ENCODE measurements at regions not wholly inside any gene's neighbourhood (a gene's known extent, or its start where the extent isn't known, plus 50 kb on each side); places are given as distances from the start of the nearest gene placed in this dataset.

DNA sequence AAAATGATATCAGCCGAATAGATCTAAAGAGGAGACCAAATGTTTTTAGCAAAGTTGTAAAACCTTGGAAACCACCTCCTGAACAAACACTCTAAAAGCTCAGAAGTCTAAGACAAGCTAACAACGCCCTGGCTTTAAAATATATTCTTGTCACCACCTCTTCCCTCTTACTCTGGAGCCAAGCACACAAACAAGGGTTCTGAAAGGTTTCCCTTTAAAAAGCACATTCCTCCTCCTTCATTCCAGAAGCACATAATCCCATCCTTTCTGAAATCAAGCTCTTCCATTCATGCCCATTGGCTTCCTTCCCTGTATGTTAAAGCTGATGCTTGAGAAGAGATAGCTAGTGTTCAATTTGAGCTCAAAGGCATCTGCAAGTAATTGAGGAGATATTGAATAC is 382.0 kb downstream of the LNPK start:
- Histone ChIP-seq H2BK120ac (replicated peaks; ENCODE audit: low read depth, low read length) (no peak overlapping the region), H3K36me3 (ENCODE audit: control insufficient read depth in 2 of 4, insufficient read depth in 4 of 4, low read length in 3 of 4) (no peaks in the 10 kb centered on the region), H2BK15ac (ENCODE audit: low read length) (no peak overlapping the region), H3K79me1 (ENCODE audit: low read depth, low read length) (no peaks in the 10 kb centered on the region), H2BK5ac (ENCODE audit: low read depth, low read length) (no peak overlapping the region), H2BK20ac (ENCODE audit: low read length) (no peak overlapping the region), H3K18ac (ENCODE audit: extremely low read depth, low read length) (no peak overlapping the region), H2AK5ac (ENCODE audit: low read depth, low read length) (no peak overlapping the region), H4K20me1 (replicated peaks in 1 of 2; ENCODE audit: control insufficient read depth in 1 of 2, insufficient read depth in 2 of 2, low read length in 2 of 2) (no peaks in the 10 kb centered on the region), H2BK12ac (ENCODE audit: low read depth, low read length) (no peak overlapping the region), H3K4ac (replicated peaks; ENCODE audit: insufficient read length, low read depth, low read length) (no peak overlapping the region), H4K5ac (ENCODE audit: insufficient read length, low read depth, low read length) (no peak overlapping the region), H3K4me1 (replicated peaks in 1 of 4; ENCODE audit: control insufficient read depth in 3 of 4, insufficient read depth in 4 of 4, low read length in 3 of 4) (no peaks in the 10 kb centered on the region; a peak in 1 of 7 replicates), H3K9ac (replicated peaks in 1 of 4; ENCODE audit: extremely low read depth in 1 of 4, low read depth in 3 of 4, low read length in 3 of 4) (no peak overlapping the region), H3K56ac (replicated peaks; ENCODE audit: insufficient read length, low read depth, low read length) (no peak overlapping the region), H2AFZ (ENCODE audit: low read length) (no peak overlapping the region), H3K4me3 (ENCODE audit: extremely low read depth in 1 of 4, insufficient read depth in 2 of 4, low read depth in 3 of 4, low read length in 4 of 4) (no peak overlapping the region), H3K9me3 (ENCODE audit: insufficient read depth in 2 of 2, low read depth in 1 of 2, low read length in 1 of 2) (no peaks in the 10 kb centered on the region), H3K27me3 (replicated peaks in 1 of 4; ENCODE audit: control insufficient read depth in 3 of 4, extremely low read depth in 1 of 4, insufficient read depth in 3 of 4, low read length in 3 of 4) (no peaks in the 10 kb centered on the region; a peak in 1 of 7 replicates), H3K14ac (ENCODE audit: insufficient read length) (no peak overlapping the region), H4K91ac (replicated peaks; ENCODE audit: insufficient read length, low read length) (no peak overlapping the region), H3K4me2 (ENCODE audit: insufficient read depth in 1 of 2, low read depth in 2 of 2, low read length in 2 of 2) (no peak overlapping the region), H3K79me2 (ENCODE audit: control insufficient read depth in 1 of 2, insufficient read depth in 2 of 2, low read length in 2 of 2) (no peaks in the 10 kb centered on the region), H4K8ac (ENCODE audit: extremely low read depth, insufficient read depth, low read length) (no peak overlapping the region), H3K27ac (ENCODE audit: low read depth, low read length) (no peak overlapping the region), H3K23me2 (ENCODE audit: low read depth, low read length) (no peaks in the 10 kb centered on the region), H3K23ac (ENCODE audit: insufficient read length) (no peak overlapping the region)
- FAIRE-seq (no peak), DNase-seq (ENCODE audit: low read depth in 1 of 2, low spot score in 2 of 2) (no peak)
- WGBS, 2 experiments (ENCODE audit: extremely low coverage in 1 of 2, insufficient coverage in 1 of 2, insufficient read length in 1 of 2, insufficient replicate concordance in 2 of 2, low coverage in 1 of 2, low lambda C conversion rate in 2 of 2, missing lambda C conversion rate in 1 of 2), result 87% methylated on average over 2 of the region's 2 CpGs; no CpG with 5 or more reads in 1 of the 2 experiments
- ChIA-PET CTCF (ENCODE audit: partially characterized antibody) (interaction anchor here (0.7 to 1.5 kb wide), 6 partner anchors 8 to 417 kb away, joined by 3 to 6 read pairs (median 3); no protein-coding TSS in a partner anchor), POLR2A (ENCODE audit: partially characterized antibody) (no interaction called here)
- TF ChIP-seq RXRA (IDR thresholded peaks at IDR 0.05; ENCODE audit: insufficient read depth, low read depth, low read length), result no peak
- no peak for TF ChIP-seq CTBP2 (IDR thresholded peaks at IDR 0.05; ENCODE audit: borderline replicate concordance, insufficient read depth, insufficient read length, low read length)
- TF ChIP-seq ZNF274 (IDR thresholded peaks at IDR 0.05; ENCODE audit: borderline replicate concordance, extremely low read depth, low read length), result no peak
- TF ChIP-seq, protein P1, sequence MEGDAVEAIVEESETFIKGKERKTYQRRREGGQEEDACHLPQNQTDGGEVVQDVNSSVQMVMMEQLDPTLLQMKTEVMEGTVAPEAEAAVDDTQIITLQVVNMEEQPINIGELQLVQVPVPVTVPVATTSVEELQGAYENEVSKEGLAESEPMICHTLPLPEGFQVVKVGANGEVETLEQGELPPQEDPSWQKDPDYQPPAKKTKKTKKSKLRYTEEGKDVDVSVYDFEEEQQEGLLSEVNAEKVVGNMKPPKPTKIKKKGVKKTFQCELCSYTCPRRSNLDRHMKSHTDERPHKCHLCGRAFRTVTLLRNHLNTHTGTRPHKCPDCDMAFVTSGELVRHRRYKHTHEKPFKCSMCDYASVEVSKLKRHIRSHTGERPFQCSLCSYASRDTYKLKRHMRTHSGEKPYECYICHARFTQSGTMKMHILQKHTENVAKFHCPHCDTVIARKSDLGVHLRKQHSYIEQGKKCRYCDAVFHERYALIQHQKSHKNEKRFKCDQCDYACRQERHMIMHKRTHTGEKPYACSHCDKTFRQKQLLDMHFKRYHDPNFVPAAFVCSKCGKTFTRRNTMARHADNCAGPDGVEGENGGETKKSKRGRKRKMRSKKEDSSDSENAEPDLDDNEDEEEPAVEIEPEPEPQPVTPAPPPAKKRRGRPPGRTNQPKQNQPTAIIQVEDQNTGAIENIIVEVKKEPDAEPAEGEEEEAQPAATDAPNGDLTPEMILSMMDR (IDR thresholded peaks at IDR 0.05; ENCODE audit: control extremely low read depth in 1 of 3, insufficient read depth in 1 of 3, low read depth in 1 of 3, low read length in 3 of 3), result no peak
- TF ChIP-seq KDM1A (IDR thresholded peaks at IDR 0.05; ENCODE audit: borderline replicate concordance, low read length), result no peak
- TF ChIP-seq, protein P2, sequence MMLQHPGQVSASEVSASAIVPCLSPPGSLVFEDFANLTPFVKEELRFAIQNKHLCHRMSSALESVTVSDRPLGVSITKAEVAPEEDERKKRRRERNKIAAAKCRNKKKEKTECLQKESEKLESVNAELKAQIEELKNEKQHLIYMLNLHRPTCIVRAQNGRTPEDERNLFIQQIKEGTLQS (IDR thresholded peaks at IDR 0.05; ENCODE audit: insufficient read depth, low read depth, low read length), result no peak
- TF ChIP-seq, protein P3, sequence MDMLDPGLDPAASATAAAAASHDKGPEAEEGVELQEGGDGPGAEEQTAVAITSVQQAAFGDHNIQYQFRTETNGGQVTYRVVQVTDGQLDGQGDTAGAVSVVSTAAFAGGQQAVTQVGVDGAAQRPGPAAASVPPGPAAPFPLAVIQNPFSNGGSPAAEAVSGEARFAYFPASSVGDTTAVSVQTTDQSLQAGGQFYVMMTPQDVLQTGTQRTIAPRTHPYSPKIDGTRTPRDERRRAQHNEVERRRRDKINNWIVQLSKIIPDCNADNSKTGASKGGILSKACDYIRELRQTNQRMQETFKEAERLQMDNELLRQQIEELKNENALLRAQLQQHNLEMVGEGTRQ (IDR thresholded peaks at IDR 0.05; ENCODE audit: low read length), result no peak

All from H1 (cell line).